HG03066 (cell line): ENCODE measurements at regions not wholly inside any gene's neighbourhood (a gene's known extent, or its start where the extent isn't known, plus 50 kb on each side); places are given as distances from the start of the nearest gene placed in this dataset.
"Not testable (repeated sequence)": the region's sequence is repeated elsewhere in the genome, so short reads cannot be mapped to it uniquely, and the experiment has no call there.

Experiments
- ATAC-seq: cut with Tn5 transposase; IDR thresholded peaks from one replicate; pipeline ENCODE4 v1.9.1; 2021; ENCODE audit warnings: low read depth; ENCODE audit not compliant: unreplicated experiment

- no peak for ATAC-seq
Measured at GRCh38 chr6:6746970-6747338, 158.4 kb downstream of the LY86 start.

GRCh38 chr6:6747371-6747770, 158.9 kb downstream of the LY86 start:
- ATAC-seq: no peak

GRCh38 chr6:6748001-6748400, 159.5 kb downstream of the LY86 start:
- ATAC-seq: no peak

DNA sequence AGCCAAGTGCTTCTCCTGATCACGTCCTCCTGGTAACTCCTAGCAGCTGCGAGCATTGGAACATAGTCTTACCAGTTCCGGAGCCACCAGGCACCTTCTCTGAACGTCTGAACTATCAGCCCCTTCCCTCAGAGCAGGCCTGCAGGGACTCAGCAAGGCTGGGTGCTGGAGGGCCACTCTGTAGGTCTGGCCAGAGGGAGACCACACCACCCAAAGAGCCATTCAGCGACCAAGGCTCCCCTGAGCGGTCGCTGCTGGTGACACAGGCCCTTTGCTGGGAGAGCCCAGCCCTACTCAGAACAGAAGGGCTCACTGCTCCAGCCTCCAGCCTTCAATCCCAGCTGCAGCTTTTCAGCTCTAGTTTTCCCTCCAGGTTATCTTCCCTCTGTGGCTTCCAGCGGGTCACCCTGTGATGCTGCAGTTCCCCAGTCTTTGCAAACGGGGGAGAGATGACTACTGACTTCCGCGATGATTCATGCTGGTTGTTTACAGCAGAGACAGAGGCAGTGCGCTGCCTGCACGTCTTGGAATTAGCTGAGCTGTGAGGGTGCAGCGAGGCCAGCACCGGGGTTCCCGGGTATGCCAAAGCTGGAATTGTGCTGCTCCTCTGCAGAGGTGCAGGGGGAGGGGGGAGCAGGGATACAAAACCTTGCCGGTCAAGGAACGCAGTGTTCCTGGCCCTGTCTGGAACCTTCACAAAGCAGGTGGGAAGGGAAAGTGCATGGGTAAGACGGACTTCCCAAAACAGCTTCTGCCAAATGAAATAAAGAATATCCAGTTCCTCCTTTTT, 161.4 kb downstream of the LY86 start:
- no peak for ATAC-seq

DNA sequence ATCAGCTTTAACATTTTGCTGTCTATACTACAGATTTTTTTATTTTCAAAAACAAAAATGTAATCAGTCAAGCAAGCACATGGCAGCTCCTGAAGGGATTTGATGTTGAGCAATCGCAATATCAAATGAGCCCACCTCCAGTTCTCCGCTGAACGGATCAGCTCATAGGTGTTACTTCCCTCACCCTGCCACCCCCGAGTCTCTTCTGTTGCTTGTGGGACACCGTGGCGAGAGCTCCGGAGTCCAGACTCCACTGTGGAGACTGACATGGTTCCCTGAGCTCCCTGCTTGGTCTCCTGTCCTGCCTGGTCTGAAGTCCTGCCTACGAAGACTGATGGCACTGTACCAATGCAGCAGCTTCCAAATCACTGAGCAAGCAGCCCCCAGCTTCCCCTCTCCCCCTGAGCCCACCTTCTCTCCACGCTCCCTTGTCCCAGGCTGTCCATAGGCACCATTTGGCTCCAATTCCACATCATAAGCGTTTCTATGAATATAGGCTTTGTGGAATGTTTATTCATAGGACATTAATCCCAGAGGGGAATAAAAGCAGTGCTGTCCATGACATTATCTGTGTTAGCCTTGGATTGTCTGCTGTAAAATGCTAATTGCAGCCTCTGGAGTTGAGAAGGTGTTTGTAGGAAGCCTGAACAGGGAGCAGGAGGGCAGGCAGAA, 162.2 kb downstream of the LY86 start:
- no peak for ATAC-seq

DNA sequence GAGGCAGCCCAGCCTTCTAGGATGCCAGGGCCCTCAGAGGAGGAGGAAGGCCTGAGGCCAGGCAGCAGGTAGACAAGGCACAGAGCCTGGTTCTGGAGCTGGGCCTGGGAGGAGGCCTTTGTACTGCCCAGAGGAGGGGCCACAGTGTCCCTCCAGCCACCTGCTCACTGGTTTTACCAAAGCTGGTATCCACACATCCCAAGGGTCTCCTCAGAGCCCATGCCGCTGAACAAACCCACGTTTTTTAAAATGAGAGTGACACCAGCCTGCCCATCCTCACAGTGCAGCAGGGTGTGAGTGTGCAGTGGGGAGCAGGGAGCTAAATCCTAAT, 162.7 kb downstream of the LY86 start:
- ATAC-seq: no peak

DNA sequence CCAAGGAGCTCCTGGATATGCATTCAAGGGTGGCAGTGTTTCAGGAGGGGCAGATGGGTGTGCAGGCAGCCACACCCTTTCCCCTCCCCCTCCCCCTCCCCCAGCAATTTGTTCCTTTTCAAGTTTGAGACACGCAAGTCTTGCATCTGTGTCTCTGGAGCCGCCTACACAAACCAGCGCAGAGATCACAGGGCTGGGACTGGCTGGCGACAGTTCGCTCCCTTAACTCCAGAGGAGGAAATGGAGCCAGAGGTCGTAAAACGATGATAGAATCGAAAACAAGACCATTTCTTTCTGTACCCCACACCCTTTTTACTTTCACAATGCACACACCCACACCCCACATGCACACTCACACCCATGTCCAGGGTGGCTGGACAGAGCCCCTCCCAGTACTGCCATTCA, 163.1 kb downstream of the LY86 start:
- no peak for ATAC-seq

DNA sequence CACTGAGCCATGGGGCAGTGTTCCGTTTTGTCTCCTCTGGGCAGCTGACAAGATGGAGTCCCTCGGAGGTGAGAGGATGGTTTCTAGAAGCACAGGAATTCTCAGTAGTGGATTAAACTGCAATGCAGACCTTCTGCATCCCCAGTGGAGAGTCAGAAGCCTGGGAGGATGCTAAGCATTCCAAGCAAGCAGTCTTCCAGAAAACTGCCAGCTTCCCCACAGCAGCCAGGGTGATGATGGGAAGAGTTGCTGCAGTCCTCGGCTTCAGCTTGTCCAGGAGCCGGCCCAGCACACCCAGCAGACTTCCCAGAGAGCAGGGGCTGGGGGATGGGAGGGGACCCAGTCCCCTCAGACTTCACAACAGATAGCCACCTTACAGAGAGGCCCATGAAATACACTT, 163.6 kb downstream of the LY86 start:
- no peak for ATAC-seq

- no peak for ATAC-seq
Measured at GRCh38 chr6:6753301-6753700, 164.8 kb downstream of the LY86 start.

DNA sequence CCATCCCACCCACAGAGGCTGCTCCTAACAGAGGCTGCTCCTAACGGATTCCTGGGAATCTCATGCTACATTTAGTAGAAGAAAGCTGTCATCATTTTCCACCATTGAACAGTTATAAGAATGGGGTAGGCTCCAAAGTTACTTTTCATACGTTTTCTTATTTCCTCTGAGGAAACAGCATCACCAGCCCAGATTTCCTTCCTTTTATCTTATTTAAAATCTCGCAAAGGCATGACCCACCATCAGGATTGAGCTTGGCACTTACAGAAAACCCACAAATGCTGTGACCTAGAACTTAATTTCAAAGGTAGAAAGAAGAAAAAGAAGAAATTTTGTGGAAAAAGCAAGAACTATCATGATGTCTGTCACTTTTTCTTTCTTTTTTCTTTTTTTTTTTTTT, 168.0 kb downstream of the LY86 start:
- no peak for ATAC-seq

- no peak for ATAC-seq
Measured at GRCh38 chr6:6758546-6758914, 170.0 kb downstream of the LY86 start.

DNA sequence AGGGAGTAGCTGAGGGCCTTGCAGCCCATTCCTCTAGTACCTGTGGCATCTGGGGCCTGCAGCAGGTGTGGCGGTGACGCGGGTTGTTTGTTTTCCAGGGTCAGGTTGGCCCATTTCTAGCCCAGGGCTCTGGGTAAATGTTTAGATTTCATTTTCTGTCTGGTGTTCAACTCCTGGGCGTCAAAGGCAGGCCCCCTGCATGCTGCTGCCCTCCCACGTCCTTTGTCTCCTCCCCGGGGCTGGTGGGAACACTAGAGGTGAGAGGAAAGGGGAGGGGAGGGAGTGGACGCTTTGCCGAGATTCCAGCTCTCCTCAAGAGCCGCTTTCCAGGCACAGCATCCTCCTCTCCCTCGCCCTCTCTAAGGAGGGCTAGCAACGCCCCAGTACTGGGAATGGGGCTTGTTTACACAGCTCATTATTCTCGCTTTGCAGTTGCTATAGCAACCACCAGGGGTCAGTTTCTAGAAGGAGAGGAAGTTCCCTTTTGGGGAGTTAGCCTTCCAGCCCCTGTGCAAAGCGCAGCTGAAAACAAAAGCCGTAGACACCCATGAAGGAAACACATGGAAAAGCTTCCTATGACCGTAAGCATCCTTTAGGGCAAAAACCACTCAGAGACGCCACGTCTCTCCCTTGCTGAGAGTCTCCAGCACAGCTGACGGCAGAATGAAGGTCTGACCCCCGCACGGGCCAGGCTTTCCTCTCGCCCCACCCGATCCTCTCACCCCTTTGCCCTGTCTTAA, 170.6 kb downstream of the LY86 start:
- no peak for ATAC-seq

DNA sequence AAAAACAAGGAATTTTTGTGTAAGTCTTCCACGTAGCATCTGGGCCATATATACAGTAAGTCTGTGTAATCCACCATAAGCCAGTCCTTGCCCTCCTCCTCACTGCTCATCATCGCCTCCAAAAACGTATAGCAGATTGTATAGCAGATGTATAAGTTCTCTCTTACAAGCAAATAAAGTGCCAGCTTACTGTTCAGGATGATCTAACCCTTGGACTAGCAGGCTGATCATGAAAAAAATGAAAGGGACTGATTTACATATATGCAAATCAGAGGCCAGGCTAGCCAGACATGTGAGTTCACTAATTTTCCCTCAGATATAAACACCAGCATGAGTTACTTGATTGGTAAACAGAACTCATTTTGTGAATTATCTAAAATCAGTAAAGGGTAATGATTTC, 171.5 kb downstream of the LY86 start:
- no peak for ATAC-seq

- not testable (repeated sequence) for ATAC-seq
Measured at GRCh38 chr6:6762566-6762965, 174.0 kb downstream of the LY86 start.

GRCh38 chr6:6764764-6765434, 176.4 kb downstream of the LY86 start:
- ATAC-seq: no peak

- no peak for ATAC-seq
Measured at GRCh38 chr6:6766230-6766905, 177.8 kb downstream of the LY86 start.

DNA sequence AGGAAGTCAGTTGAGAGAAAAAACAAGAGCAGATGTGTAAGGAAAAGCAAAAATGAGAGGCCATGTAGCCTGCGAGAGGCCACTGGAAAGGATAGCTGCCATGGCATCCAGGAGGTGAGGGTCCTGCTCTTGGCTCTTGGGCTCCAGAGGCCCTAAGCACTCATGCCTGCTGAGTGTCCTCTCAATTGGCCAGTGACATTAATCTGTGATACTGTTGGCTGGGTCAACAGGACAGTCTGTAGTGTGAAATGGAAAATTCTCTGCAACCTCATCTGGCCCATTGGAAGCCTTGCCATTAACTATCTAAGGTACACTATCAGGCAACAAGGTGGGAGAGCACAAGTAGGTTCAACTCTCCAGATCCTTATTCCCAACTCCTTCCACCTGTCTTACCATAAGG, 180.9 kb downstream of the LY86 start:
- ATAC-seq: no peak

- ATAC-seq: no peak
Measured at GRCh38 chr6:6771224-6771945, 182.9 kb downstream of the LY86 start.

GRCh38 chr6:6771964-6772363, 183.4 kb downstream of the LY86 start:
- no peak for ATAC-seq

- ATAC-seq: no peak
Measured at GRCh38 chr6:6772751-6773150, 184.2 kb downstream of the LY86 start.
